ENCODE measurements at regions not wholly inside any gene's neighbourhood (a gene's known extent, or its start where the extent isn't known, plus 50 kb on each side); places are given as distances from the start of the nearest gene placed in this dataset.

DNA sequence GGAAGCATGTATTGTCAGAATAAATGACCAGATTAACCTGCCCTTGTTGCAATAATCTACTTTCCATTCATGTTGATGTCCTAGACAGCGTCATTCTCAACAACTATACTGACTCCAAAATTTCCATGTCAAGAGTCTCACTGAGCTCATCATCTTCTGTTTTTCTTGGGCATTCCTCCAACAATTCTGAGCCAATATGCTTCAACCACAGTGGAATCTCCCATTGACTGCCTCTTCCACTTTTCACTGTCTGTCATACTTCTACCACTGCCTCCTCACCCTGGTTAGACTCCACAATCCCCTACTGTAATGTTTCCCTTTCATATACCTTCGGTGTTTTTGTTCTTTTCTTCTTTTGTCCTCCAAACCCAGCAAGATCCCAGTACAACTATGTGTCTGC, 162.8 kb downstream of the TLE1 start:
- TF ChIP-seq, protein P1, sequence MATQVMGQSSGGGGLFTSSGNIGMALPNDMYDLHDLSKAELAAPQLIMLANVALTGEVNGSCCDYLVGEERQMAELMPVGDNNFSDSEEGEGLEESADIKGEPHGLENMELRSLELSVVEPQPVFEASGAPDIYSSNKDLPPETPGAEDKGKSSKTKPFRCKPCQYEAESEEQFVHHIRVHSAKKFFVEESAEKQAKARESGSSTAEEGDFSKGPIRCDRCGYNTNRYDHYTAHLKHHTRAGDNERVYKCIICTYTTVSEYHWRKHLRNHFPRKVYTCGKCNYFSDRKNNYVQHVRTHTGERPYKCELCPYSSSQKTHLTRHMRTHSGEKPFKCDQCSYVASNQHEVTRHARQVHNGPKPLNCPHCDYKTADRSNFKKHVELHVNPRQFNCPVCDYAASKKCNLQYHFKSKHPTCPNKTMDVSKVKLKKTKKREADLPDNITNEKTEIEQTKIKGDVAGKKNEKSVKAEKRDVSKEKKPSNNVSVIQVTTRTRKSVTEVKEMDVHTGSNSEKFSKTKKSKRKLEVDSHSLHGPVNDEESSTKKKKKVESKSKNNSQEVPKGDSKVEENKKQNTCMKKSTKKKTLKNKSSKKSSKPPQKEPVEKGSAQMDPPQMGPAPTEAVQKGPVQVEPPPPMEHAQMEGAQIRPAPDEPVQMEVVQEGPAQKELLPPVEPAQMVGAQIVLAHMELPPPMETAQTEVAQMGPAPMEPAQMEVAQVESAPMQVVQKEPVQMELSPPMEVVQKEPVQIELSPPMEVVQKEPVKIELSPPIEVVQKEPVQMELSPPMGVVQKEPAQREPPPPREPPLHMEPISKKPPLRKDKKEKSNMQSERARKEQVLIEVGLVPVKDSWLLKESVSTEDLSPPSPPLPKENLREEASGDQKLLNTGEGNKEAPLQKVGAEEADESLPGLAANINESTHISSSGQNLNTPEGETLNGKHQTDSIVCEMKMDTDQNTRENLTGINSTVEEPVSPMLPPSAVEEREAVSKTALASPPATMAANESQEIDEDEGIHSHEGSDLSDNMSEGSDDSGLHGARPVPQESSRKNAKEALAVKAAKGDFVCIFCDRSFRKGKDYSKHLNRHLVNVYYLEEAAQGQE (IDR thresholded peaks at IDR 0.05; ENCODE audit: insufficient read depth in 1 of 2, low read depth in 2 of 2, low read length in 2 of 2), result no peak
- TF ChIP-seq FOXP2 (optimal IDR thresholded peaks at IDR 0.05; ENCODE audit: borderline replicate concordance, extremely low read depth, extremely low read length, insufficient read depth) (no peak), SIN3A (IDR thresholded peaks at IDR 0.05; ENCODE audit: borderline replicate concordance, insufficient read depth, low read length) (no peak)
